ENCODE measurements at regions not wholly inside any gene's neighbourhood (a gene's known extent, or its start where the extent isn't known, plus 50 kb on each side); places are given as distances from the start of the nearest gene placed in this dataset.

- Histone ChIP-seq H3K36me3 (ENCODE audit: control insufficient read depth, insufficient read depth, low read length) (no peaks in the 10 kb centered on the region), H3K9me3 (ENCODE audit: control insufficient read depth, insufficient read depth, low read length) (no peaks in the 10 kb centered on the region), H3K27ac (ENCODE audit: low read length) (no peak overlapping the region), H3K27me3 (ENCODE audit: control insufficient read depth, insufficient read depth, low read length) (no peaks in the 10 kb centered on the region), H3K4me1 (ENCODE audit: control insufficient read depth, insufficient read depth, low read length) (no peaks in the 10 kb centered on the region), H3K4me3 (ENCODE audit: low read length) (no peak overlapping the region)
- no peak for DNase-seq (ENCODE audit: low read depth, low spot score)
- no CpG with 5 or more reads among the region's 4 CpGs for WGBS (ENCODE audit: insufficient coverage, insufficient read length)
Observed at GRCh38 chr2:186033541-186033940, 294.9 kb downstream of the FSIP2 start.

- H3K9me3 ChIP-seq (ENCODE audit: control insufficient read depth, insufficient read depth, low read length), result no peaks in the 10 kb centered on the region
- no CpG with 5 or more reads among the region's 2 CpGs for WGBS (ENCODE audit: insufficient coverage, insufficient read length)
- no peaks in the 10 kb centered on the region for H3K27me3 ChIP-seq (ENCODE audit: control insufficient read depth, insufficient read depth, low read length)
- no peaks in the 10 kb centered on the region for H3K4me1 ChIP-seq (ENCODE audit: control insufficient read depth, insufficient read depth, low read length)
- no peaks in the 10 kb centered on the region for H3K36me3 ChIP-seq (ENCODE audit: control insufficient read depth, insufficient read depth, low read length)
- DNase-seq (ENCODE audit: low read depth, low spot score), result no peak
- H3K4me3 ChIP-seq (ENCODE audit: low read length), result no peak overlapping the region
- H3K27ac ChIP-seq (ENCODE audit: low read length), result no peak overlapping the region
Observed at GRCh38 chr2:186036862-186037449, 298.4 kb downstream of the FSIP2 start.

- H3K36me3 ChIP-seq (ENCODE audit: control insufficient read depth, insufficient read depth, low read length), result no peaks in the 10 kb centered on the region
- H3K27ac ChIP-seq (ENCODE audit: low read length), result no peak overlapping the region
- no CpG with 5 or more reads among the region's 5 CpGs for WGBS (ENCODE audit: insufficient coverage, insufficient read length)
- no peaks in the 10 kb centered on the region for H3K9me3 ChIP-seq (ENCODE audit: control insufficient read depth, insufficient read depth, low read length)
- H3K27me3 ChIP-seq (ENCODE audit: control insufficient read depth, insufficient read depth, low read length), result no peaks in the 10 kb centered on the region
- no peak overlapping the region for H3K4me3 ChIP-seq (ENCODE audit: low read length)
- H3K4me1 ChIP-seq (ENCODE audit: control insufficient read depth, insufficient read depth, low read length), result no peaks in the 10 kb centered on the region
- DNase-seq (ENCODE audit: low read depth, low spot score), result no peak
Observed at GRCh38 chr2:186042207-186043028, 303.8 kb downstream of the FSIP2 start.

- Histone ChIP-seq H3K36me3 (ENCODE audit: control insufficient read depth, insufficient read depth, low read length) (no peaks in the 10 kb centered on the region), H3K27me3 (ENCODE audit: control insufficient read depth, insufficient read depth, low read length) (no peaks in the 10 kb centered on the region), H3K27ac (ENCODE audit: low read length) (no peak overlapping the region), H3K4me3 (ENCODE audit: low read length) (no peak overlapping the region), H3K9me3 (ENCODE audit: control insufficient read depth, insufficient read depth, low read length) (no peaks in the 10 kb centered on the region), H3K4me1 (ENCODE audit: control insufficient read depth, insufficient read depth, low read length) (no peaks in the 10 kb centered on the region)
- no CpG with 5 or more reads among the region's 2 CpGs for WGBS (ENCODE audit: insufficient coverage, insufficient read length)
- DNase-seq (ENCODE audit: low read depth, low spot score), result no peak
Observed at GRCh38 chr2:186044761-186045160, 306.2 kb downstream of the FSIP2 start.

GRCh38 chr2:186052930-186053329, 314.3 kb downstream of the FSIP2 start:
- no peak for DNase-seq (ENCODE audit: low read depth, low spot score)

GRCh38 chr2:186058614-186059013, 320.0 kb downstream of the FSIP2 start:
- no CpG with 5 or more reads among the region's 3 CpGs for WGBS (ENCODE audit: insufficient coverage, insufficient read length)
- DNase-seq (ENCODE audit: low read depth, low spot score), result no peak
- no peaks in the 10 kb centered on the region for H3K27me3 ChIP-seq (ENCODE audit: control insufficient read depth, insufficient read depth, low read length)
- no peak overlapping the region for H3K4me3 ChIP-seq (ENCODE audit: low read length)
- H3K36me3 ChIP-seq (ENCODE audit: control insufficient read depth, insufficient read depth, low read length), result no peaks in the 10 kb centered on the region
- no peaks in the 10 kb centered on the region for H3K9me3 ChIP-seq (ENCODE audit: control insufficient read depth, insufficient read depth, low read length)
- no peaks in the 10 kb centered on the region for H3K4me1 ChIP-seq (ENCODE audit: control insufficient read depth, insufficient read depth, low read length)
- no peak overlapping the region for H3K27ac ChIP-seq (ENCODE audit: low read length)

More at GRCh38 chr2:186052930-186053329, 314.3 kb downstream of the FSIP2 start:
- no peaks in the 10 kb centered on the region for H3K36me3 ChIP-seq (ENCODE audit: control insufficient read depth, insufficient read depth, low read length)
- no CpG with 5 or more reads among the region's 1 CpG for WGBS (ENCODE audit: insufficient coverage, insufficient read length)
- no peaks in the 10 kb centered on the region for H3K27me3 ChIP-seq (ENCODE audit: control insufficient read depth, insufficient read depth, low read length)
- H3K27ac ChIP-seq (ENCODE audit: low read length), result no peak overlapping the region
- H3K4me3 ChIP-seq (ENCODE audit: low read length), result no peak overlapping the region
- H3K4me1 ChIP-seq (ENCODE audit: control insufficient read depth, insufficient read depth, low read length), result no peaks in the 10 kb centered on the region
- H3K9me3 ChIP-seq (ENCODE audit: control insufficient read depth, insufficient read depth, low read length), result no peaks in the 10 kb centered on the region

- no peaks in the 10 kb centered on the region for H3K9me3 ChIP-seq (ENCODE audit: control insufficient read depth, insufficient read depth, low read length)
- no peak overlapping the region for H3K4me3 ChIP-seq (ENCODE audit: low read length)
- no peaks in the 10 kb centered on the region for H3K4me1 ChIP-seq (ENCODE audit: control insufficient read depth, insufficient read depth, low read length)
- H3K27ac ChIP-seq (ENCODE audit: low read length), result no peak overlapping the region
- H3K36me3 ChIP-seq (ENCODE audit: control insufficient read depth, insufficient read depth, low read length), result no peaks in the 10 kb centered on the region
- no peaks in the 10 kb centered on the region for H3K27me3 ChIP-seq (ENCODE audit: control insufficient read depth, insufficient read depth, low read length)
- WGBS (ENCODE audit: insufficient coverage, insufficient read length), result no CpG with 5 or more reads among the region's 1 CpG
- DNase-seq (ENCODE audit: low read depth, low spot score), result no peak
Observed at GRCh38 chr2:186059096-186059495, 320.5 kb downstream of the FSIP2 start.

- no peak for DNase-seq (ENCODE audit: low read depth, low spot score)
- H3K36me3 ChIP-seq (ENCODE audit: control insufficient read depth, insufficient read depth, low read length), result no peaks in the 10 kb centered on the region
- no peak overlapping the region for H3K4me3 ChIP-seq (ENCODE audit: low read length)
- H3K4me1 ChIP-seq (ENCODE audit: control insufficient read depth, insufficient read depth, low read length), result no peaks in the 10 kb centered on the region
- no peak overlapping the region for H3K27ac ChIP-seq (ENCODE audit: low read length)
- H3K9me3 ChIP-seq (ENCODE audit: control insufficient read depth, insufficient read depth, low read length), result no peaks in the 10 kb centered on the region
- no peaks in the 10 kb centered on the region for H3K27me3 ChIP-seq (ENCODE audit: control insufficient read depth, insufficient read depth, low read length)
Observed at GRCh38 chr2:186060744-186061440, 322.3 kb downstream of the FSIP2 start.

GRCh38 chr2:186064507-186064906, 325.9 kb downstream of the FSIP2 start:
- H3K27me3 ChIP-seq (ENCODE audit: control insufficient read depth, insufficient read depth, low read length), result no peaks in the 10 kb centered on the region
- H3K9me3 ChIP-seq (ENCODE audit: control insufficient read depth, insufficient read depth, low read length), result no peaks in the 10 kb centered on the region
- H3K36me3 ChIP-seq (ENCODE audit: control insufficient read depth, insufficient read depth, low read length), result no peaks in the 10 kb centered on the region
- H3K4me1 ChIP-seq (ENCODE audit: control insufficient read depth, insufficient read depth, low read length), result no peaks in the 10 kb centered on the region
- H3K4me3 ChIP-seq (ENCODE audit: low read length), result no peak overlapping the region
- DNase-seq (ENCODE audit: low read depth, low spot score), result no peak
- no CpG with 5 or more reads among the region's 3 CpGs for WGBS (ENCODE audit: insufficient coverage, insufficient read length)
- H3K27ac ChIP-seq (ENCODE audit: low read length), result no peak overlapping the region

GRCh38 chr2:186065491-186065890, 326.9 kb downstream of the FSIP2 start:
- H3K4me1 ChIP-seq (ENCODE audit: control insufficient read depth, insufficient read depth, low read length), result no peaks in the 10 kb centered on the region
- H3K27me3 ChIP-seq (ENCODE audit: control insufficient read depth, insufficient read depth, low read length), result no peaks in the 10 kb centered on the region
- no peak overlapping the region for H3K27ac ChIP-seq (ENCODE audit: low read length)
- no peaks in the 10 kb centered on the region for H3K9me3 ChIP-seq (ENCODE audit: control insufficient read depth, insufficient read depth, low read length)
- no peak for DNase-seq (ENCODE audit: low read depth, low spot score)
- H3K4me3 ChIP-seq (ENCODE audit: low read length), result no peak overlapping the region
- H3K36me3 ChIP-seq (ENCODE audit: control insufficient read depth, insufficient read depth, low read length), result no peaks in the 10 kb centered on the region

All from iPS DF 6.9 (cell line).